Fibroblast of mammary gland (primary cell): ENCODE measurements at regions not wholly inside any gene's neighbourhood (a gene's known extent, or its start where the extent isn't known, plus 50 kb on each side); places are given as distances from the start of the nearest gene placed in this dataset.
"Not testable (repeated sequence)": the region's sequence is repeated elsewhere in the genome, so short reads cannot be mapped to it uniquely, and the experiment has no call there.

Experiments used
- DNase-seq: peaks from one replicate; pipeline ENCODE4 v3.0.0-alpha.2; 2010; ENCODE audit warnings: low read depth
- H3K4me3 ChIP-seq: 2 replicates; pipeline ENCODE4 v1.5.1; 2011; ENCODE audit warnings: low read depth, mild to moderate bottlenecking, low read length, moderate library complexity; ENCODE audit not compliant: control insufficient read depth
- CTCF ChIP-seq: conservative IDR thresholded peaks from 2 replicates; pipeline ENCODE4 v1.5.1; 2011; ENCODE audit warnings: low read depth, low read length, inconsistent platforms; ENCODE audit not compliant: control insufficient read depth, insufficient read depth

GRCh38 chr4:119955256-119955655, 111.4 kb downstream of the MAD2L1 start:
- TF ChIP-seq CTCF, result no peak
- no peak overlapping the region for H3K4me3 ChIP-seq
- no peak for DNase-seq

- not testable (repeated sequence) for H3K4me3 ChIP-seq, DNase-seq
Measured at GRCh38 chr4:119954487-119954886, 112.2 kb downstream of the MAD2L1 start.

GRCh38 chr4:119946359-119946758, 120.3 kb downstream of the MAD2L1 start:
- TF ChIP-seq CTCF, result no peak
- no peak overlapping the region for H3K4me3 ChIP-seq
- DNase-seq, result peak; percentile 1

GRCh38 chr4:119942806-119943205, 123.8 kb downstream of the MAD2L1 start:
- H3K4me3 ChIP-seq, result no peak overlapping the region
- DNase-seq, result peak; percentile 1
- no peak for TF ChIP-seq CTCF

- H3K4me3 ChIP-seq, result no peak overlapping the region
- DNase-seq, result no peak
- no peak for TF ChIP-seq CTCF
Measured at GRCh38 chr4:119940557-119940956, 126.1 kb downstream of the MAD2L1 start.

- H3K4me3 ChIP-seq, result no peak overlapping the region
- DNase-seq, result no peak
- no peak for TF ChIP-seq CTCF
Measured at GRCh38 chr4:119939071-119939995, 127.3 kb downstream of the MAD2L1 start.

- H3K4me3 ChIP-seq, result no peak overlapping the region
- TF ChIP-seq CTCF, result no peak
Measured at GRCh38 chr4:119937746-119938145, 128.9 kb downstream of the MAD2L1 start.

More at GRCh38 chr4:119937746-119938145, 128.9 kb downstream of the MAD2L1 start:
- no peak for DNase-seq
